Adrenal gland (tissue), 9 donors: ENCODE measurements at regions not wholly inside any gene's neighbourhood (a gene's known extent, or its start where the extent isn't known, plus 50 kb on each side); places are given as distances from the start of the nearest gene placed in this dataset.
"Not testable (repeated sequence)": the region's sequence is repeated elsewhere in the genome, so short reads cannot be mapped to it uniquely, and the experiment has no call there.

Experiments
- DNase-seq, 7 donors: peaks; one replicate each; pipeline ENCODE4 v3.0.0-alpha.2; 2019 to 2020
- H3K27ac ChIP-seq, 5 donors: fragments of 200-600 bp; sonication (generic) in 4 of 5; 1 replicate in 3 of 5; 2 replicates in 2 of 5; pipeline versions ENCODE4 v1.5.1 to v1.8.0; 2016 to 2020; ENCODE audit warnings: mild to moderate bottlenecking in 1 of 5
- H3K27me3 ChIP-seq: fragments of 200-600 bp; 2 replicates; pipeline ENCODE4 v1.8.0; 2021
- H3K36me3 ChIP-seq, 2 donors: fragments of 200-600 bp; replicated peaks in 1 of 2; 1 replicate in 1 of 2; 2 replicates in 1 of 2; pipeline versions ENCODE4 v1.5.1 to v1.8.0; 2018 to 2022
- H3K4me1 ChIP-seq, 2 donors: fragments of 200-600 bp; replicated peaks in 1 of 2; 1 replicate in 1 of 2; 2 replicates in 1 of 2; pipeline versions ENCODE4 v1.5.1 to v1.8.0; 2018 to 2021
- H3K4me3 ChIP-seq, 4 donors: fragments of 200-600 bp; sonication (generic) in 3 of 4; one replicate each; pipeline ENCODE4 v1.5.1; 2016 to 2018
- H3K9me3 ChIP-seq, 3 donors: fragments of 200-600 bp; sonication (generic) in 1 of 3; replicated peaks in 1 of 3; 1 replicate in 2 of 3; 2 replicates in 1 of 3; pipeline versions ENCODE4 v1.5.1 to v1.8.0; 2016 to 2021
- POLR2A ChIP-seq, 2 donors: fragments of 450-650 bp; IDR thresholded peaks; one replicate each; pipeline ENCODE4 v1.6.1; 2017; ENCODE audit warnings: antibody characterized with exemption in 2 of 2, mild to moderate bottlenecking in 2 of 2, moderate library complexity in 1 of 2
- WGBS, 4 donors: extraction: QIAGEN DNeasy Blood & Tissue Kit in 2 of 4; methylation state at CpG; one replicate each; pipeline versions ENCODE4 v1.1.5 to v1.1.7; 2013 to 2017; 5-methylcytosine and 5-hydroxymethylcytosine counted together
- intact Hi-C, 2 donors: fragments of 100-400 bp; cut with DNase I; formaldehyde crosslinking; loops; one replicate each; pipeline versions ENCODE4 v1.14.1 to v1.15.0; 2022 to 2023
- TF ChIP-seq, protein P1 (sequence below), 6 experiments: fragments of 450-650 bp in 4 of 6; fragments of 200-600 bp in 2 of 6; sonication (generic) in 1 of 6; IDR thresholded peaks; 1 replicate in 5 of 6; 2 replicates in 1 of 6; pipeline versions ENCODE4 v1.5.1 to v1.8.0; 2016 to 2021; ENCODE audit warnings: antibody characterized with exemption in 6 of 6, mild to moderate bottlenecking in 2 of 6, moderate library complexity in 1 of 6
- donor health status: healthy with polysubstance abuse.
- donor health status: Bipolar disorder and iron deficiency.
- donor health status: DM: yes; HTN: yes; CAD: no.
- donor health status: DM: no; HTN: no; CAD: no.
- donor health status: DM: no; HTN: no; CAD: no.

DNA sequence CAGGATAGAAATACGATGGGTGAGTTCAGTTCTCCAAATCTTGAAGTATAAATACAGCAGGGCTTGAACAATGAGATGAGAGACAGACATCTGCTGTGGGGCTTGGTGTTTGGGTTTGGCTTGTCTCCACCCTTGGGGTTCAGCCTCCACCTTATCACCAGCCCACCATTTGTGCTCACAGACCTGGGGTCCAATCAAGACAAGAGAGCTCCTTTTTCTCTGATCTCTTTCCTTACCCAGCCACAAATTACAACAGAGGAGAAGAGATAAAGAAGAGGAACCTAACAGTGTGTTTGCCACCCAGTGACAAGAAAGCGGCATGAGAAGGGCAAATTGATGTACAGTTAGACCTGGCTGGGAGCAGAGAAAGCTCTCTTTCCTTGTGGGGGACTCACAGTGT lies 204.5 kb upstream of the CXCR4 start:
- no peaks in the 10 kb centered on the region for H3K27me3 ChIP-seq
- intact Hi-C loops = no loop called here
- peaks cover 0 to 3% of the 10 kb centered on the region in 2 donors for H3K4me1 ChIP-seq
- H3K4me3 ChIP-seq = no peak overlapping the region
- TF ChIP-seq, protein P1, sequence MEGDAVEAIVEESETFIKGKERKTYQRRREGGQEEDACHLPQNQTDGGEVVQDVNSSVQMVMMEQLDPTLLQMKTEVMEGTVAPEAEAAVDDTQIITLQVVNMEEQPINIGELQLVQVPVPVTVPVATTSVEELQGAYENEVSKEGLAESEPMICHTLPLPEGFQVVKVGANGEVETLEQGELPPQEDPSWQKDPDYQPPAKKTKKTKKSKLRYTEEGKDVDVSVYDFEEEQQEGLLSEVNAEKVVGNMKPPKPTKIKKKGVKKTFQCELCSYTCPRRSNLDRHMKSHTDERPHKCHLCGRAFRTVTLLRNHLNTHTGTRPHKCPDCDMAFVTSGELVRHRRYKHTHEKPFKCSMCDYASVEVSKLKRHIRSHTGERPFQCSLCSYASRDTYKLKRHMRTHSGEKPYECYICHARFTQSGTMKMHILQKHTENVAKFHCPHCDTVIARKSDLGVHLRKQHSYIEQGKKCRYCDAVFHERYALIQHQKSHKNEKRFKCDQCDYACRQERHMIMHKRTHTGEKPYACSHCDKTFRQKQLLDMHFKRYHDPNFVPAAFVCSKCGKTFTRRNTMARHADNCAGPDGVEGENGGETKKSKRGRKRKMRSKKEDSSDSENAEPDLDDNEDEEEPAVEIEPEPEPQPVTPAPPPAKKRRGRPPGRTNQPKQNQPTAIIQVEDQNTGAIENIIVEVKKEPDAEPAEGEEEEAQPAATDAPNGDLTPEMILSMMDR (IDR thresholded peaks at IDR 0.05) = no peak
- no peak for TF ChIP-seq POLR2A (IDR thresholded peaks at IDR 0.05)
- no peak overlapping the region for H3K27ac ChIP-seq
- WGBS, 4 donors = 87 to 96% (median 92%) methylated on average over 2 of the region's 2 CpGs
- no peaks in the 10 kb centered on the region for H3K36me3 ChIP-seq
- DNase-seq = no peak
- no peaks in the 10 kb centered on the region for H3K9me3 ChIP-seq

DNA sequence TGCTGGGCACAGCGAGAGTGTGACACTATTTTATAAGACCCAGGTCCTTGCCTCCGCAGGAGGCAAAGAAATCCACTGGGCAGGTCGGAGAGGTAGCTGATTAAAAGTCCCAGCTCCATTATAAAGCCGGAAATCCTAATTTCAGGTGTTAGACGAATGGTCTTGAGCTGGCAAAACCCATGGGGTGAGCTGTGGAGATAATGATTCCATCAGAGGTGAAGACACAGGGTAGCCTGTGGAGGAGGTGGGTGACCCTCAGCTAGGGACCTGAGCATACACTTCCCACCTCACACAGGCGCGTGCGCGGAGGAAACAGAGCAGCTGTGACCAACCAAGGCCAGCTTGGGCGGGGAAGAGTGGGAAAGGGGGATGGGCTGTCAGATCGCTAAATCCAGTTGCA lies 201.7 kb upstream of the CXCR4 start:
- no peak for DNase-seq
- TF ChIP-seq POLR2A (IDR thresholded peaks at IDR 0.05) = no peak
- TF ChIP-seq, protein P1 (IDR thresholded peaks at IDR 0.05) = no peak
- Histone ChIP-seq H3K27me3 (no peaks in the 10 kb centered on the region), H3K4me1 (no peaks in the 10 kb centered on the region), H3K27ac (no peak overlapping the region), H3K36me3 (no peaks in the 10 kb centered on the region), H3K4me3 (no peak overlapping the region), H3K9me3 (no peaks in the 10 kb centered on the region)
- 91 to 94% (median 92%) methylated on average over 11 of the region's 11 CpGs for WGBS, 4 donors
- intact Hi-C loops = no loop called here

DNA sequence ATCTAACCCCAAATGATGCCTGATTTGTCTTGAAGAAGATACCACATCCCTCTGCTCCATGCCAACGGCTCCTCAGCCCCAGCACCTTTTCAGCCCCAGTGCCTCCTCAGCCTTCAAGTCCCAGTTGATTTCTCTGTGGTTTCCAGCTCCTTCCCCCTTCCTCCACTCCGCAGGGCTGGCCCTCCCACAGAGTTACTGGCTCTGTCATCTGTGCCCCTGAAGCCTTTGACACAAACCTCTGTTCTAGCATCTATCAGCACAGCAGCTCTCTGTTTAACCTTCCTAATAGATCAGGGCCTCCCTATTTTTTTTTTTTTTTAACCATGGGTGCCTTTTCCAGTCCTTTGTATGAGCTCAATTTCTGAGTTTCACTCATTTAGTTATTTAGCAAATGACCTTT lies 201.3 kb upstream of the CXCR4 start:
- Histone ChIP-seq H3K4me1 (no peaks in the 10 kb centered on the region), H3K9me3 (no peaks in the 10 kb centered on the region), H3K27ac (no peak overlapping the region), H3K36me3 (no peaks in the 10 kb centered on the region), H3K4me3 (no peak overlapping the region), H3K27me3 (no peaks in the 10 kb centered on the region)
- no peak for TF ChIP-seq POLR2A (IDR thresholded peaks at IDR 0.05)
- TF ChIP-seq, protein P1 (IDR thresholded peaks at IDR 0.05) = no peak
- intact Hi-C loops = no loop called here
- WGBS, 4 donors = 56 to 68% (median 60%) methylated on average over 2 of the region's 2 CpGs
- no peak for DNase-seq

DNA sequence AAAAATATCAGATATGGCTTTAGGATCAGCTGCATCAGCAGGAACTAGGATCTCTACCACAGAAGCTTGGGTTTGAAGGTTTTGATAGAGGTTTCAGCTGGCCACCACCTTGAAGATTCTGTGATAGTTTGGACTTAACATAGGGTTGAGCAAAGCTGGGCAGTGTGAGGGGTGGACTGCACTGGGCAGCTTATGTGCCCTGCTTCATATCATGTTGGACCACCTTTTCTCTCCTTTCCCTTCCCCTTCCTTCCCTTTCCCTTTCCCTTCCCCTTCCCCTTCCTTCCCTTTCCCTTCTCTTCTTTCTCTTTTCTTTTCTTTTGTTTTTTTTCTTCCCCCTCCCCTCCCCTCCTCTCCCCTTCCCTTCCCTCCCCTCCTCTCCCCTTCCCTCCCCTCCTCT lies 196.3 kb upstream of the CXCR4 start:
- DNase-seq = no peak
- Histone ChIP-seq H3K4me1 (peaks cover 0 to 6% of the 10 kb centered on the region in 2 donors), H3K27ac (no peak overlapping the region), H3K9me3 (no peaks in the 10 kb centered on the region), H3K4me3 (no peak overlapping the region), H3K36me3 (no peaks in the 10 kb centered on the region), H3K27me3 (no peaks in the 10 kb centered on the region)
- no peak for TF ChIP-seq POLR2A (IDR thresholded peaks at IDR 0.05)
- TF ChIP-seq, protein P1 (IDR thresholded peaks at IDR 0.05) = no peak
- intact Hi-C loops = no loop called here

DNA sequence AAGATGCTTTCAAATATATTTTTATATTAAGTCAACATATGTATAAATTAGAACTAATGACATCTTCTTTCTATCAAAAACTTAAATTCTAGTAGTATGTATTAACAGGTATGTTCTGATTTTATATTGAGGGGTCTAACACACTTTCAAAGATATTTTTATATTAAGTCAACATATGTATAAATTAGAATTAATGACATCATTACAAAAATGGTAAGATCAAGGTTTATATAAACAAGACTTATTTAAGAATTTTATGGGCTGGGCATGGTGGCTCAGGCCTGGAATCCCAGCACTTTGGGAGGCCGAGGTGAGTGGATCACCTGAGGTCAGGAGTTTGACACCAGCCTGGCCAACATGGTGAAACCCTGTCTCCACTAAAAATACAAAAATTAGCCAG lies 194.6 kb upstream of the CXCR4 start:
- intact Hi-C loops, H3K4me1 ChIP-seq, DNase-seq, H3K27me3 ChIP-seq, H3K27ac ChIP-seq, H3K4me3 ChIP-seq, H3K36me3 ChIP-seq, H3K9me3 ChIP-seq: not testable (repeated sequence)
- WGBS, 4 donors = 84 to 95% (median 92%) methylated on average over 1 of the region's 1 CpG
